PFSK-1 (cell line): ENCODE measurements at regions not wholly inside any gene's neighbourhood (a gene's known extent, or its start where the extent isn't known, plus 50 kb on each side); places are given as distances from the start of the nearest gene placed in this dataset.

Experiments
- POLR2AphosphoS5 ChIP-seq: IDR thresholded peaks from 2 replicates; pipeline ENCODE4 v1.6.1; 2012; ENCODE audit warnings: low read depth, mild to moderate bottlenecking, control low read depth, low read length, moderate library complexity
- REST ChIP-seq, 2 experiments: IDR thresholded peaks; 2 replicates each; pipeline versions ENCODE4 v1.6.1 to v1.8.0; 2011 to 2012; ENCODE audit warnings: low read depth in 2 of 2, low read length in 2 of 2, control low read depth in 1 of 2, inconsistent platforms in 1 of 2, mild to moderate bottlenecking in 1 of 2, moderate library complexity in 1 of 2; ENCODE audit not compliant: insufficient read depth in 1 of 2
- SIN3A ChIP-seq: IDR thresholded peaks from 2 replicates; pipeline ENCODE4 v1.6.1; 2012; ENCODE audit warnings: mild to moderate bottlenecking, low read length, moderate library complexity, borderline replicate concordance; ENCODE audit not compliant: insufficient read depth
- TAF1 ChIP-seq: IDR thresholded peaks from 2 replicates; pipeline ENCODE4 v1.6.1; 2012; ENCODE audit warnings: low read length, control low read depth, borderline replicate concordance; ENCODE audit not compliant: insufficient read depth

DNA sequence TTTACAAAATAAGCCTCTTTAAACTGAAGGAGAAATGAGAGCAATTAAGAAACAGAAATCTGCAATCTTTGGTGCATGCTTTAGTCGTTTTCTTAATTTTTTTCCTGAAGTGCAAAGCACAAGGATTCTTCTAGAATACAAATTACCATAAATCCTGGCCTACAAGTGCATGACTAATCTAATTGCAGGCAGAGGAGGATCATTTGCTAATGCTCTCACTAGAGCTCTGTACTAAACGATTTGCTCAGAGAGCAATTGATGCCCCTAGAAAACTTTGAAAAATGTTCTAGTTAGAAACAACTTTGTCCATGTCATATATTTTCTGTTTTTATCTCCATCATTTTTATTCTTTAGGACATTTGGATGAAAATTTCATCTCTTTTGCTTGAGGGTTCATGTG is 193.2 kb downstream of the POU4F1 start:
- no peak for TF ChIP-seq REST (IDR thresholded peaks at IDR 0.05; ENCODE audit: insufficient read depth in 1 of 2, low read depth in 2 of 2, low read length in 2 of 2)
- TF ChIP-seq POLR2AphosphoS5 = no peak
- TF ChIP-seq TAF1 = no peak
- TF ChIP-seq SIN3A = no peak
